HPDE6-E6E7 (cell line): ENCODE measurements at regions not wholly inside any gene's neighbourhood (a gene's known extent, or its start where the extent isn't known, plus 50 kb on each side); places are given as distances from the start of the nearest gene placed in this dataset.
A peak's percentile ranks its signal among the peaks of the same experiment; 100 is the strongest.

Experiments
- DNase-seq: peaks from one replicate; pipeline ENCODE4 v3.0.0; 2011; ENCODE audit warnings: missing footprints; ENCODE audit errors: extremely low spot score

DNA sequence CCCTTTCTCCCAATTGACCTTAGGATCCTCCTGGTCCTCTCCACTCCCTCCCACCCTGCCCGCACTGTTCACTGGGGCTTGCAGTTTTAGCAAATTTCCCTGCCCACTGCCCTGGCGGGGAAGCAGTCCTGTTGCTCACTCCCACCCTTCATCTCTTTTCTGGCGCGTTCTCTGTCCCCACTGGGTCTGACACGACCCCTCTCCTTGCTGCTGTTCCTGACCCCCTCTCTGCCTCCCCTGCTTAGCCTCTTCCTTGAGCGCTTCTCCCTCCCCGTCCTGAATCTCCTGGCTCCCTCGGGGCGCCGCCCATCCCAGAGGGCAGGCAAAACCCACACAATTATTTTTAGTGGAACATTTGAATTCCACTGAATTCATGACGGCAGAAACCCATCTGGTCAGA lies 1796.4 kb downstream of the TP53TG3F start:
- no peak for DNase-seq

DNA sequence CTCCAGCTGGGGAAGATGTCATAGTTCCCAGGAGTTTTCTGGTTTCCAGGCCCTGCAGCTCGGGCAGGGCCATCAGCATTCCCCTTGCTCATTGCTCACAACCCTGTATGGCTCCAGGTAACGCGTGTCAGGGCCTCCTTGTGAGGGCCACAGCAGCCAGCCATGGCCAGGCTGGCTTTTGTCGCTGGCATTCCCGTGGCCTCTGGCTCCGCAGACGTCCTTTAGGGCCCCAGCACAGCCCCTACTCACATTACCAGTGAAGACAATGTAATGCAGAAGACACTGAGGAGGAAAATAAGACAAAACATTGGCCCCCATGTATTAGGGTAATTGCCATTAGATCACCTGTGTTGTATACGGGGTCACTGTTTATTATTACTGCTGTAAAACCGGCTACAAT lies 1799.0 kb downstream of the TP53TG3F start:
- DNase-seq: no peak

DNA sequence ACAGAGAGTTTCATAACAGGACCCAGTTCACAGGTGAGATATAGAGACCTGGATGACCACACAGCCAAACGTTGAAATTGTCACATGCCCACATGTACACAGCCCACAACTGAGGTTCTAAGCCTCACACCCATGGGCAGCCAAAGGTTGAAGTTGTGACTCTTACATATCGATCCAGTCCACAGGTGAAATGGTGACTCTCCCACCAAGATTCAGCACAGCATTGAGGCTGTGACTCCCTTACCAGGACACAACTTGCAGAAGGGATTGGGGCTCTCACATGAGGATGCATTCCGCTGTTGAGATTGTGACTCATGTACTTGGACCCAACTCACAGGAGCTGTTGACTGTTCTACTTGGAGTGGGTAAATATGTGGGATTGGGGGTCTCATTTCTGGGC lies 1836.4 kb downstream of the TP53TG3F start:
- no peak for DNase-seq

DNA sequence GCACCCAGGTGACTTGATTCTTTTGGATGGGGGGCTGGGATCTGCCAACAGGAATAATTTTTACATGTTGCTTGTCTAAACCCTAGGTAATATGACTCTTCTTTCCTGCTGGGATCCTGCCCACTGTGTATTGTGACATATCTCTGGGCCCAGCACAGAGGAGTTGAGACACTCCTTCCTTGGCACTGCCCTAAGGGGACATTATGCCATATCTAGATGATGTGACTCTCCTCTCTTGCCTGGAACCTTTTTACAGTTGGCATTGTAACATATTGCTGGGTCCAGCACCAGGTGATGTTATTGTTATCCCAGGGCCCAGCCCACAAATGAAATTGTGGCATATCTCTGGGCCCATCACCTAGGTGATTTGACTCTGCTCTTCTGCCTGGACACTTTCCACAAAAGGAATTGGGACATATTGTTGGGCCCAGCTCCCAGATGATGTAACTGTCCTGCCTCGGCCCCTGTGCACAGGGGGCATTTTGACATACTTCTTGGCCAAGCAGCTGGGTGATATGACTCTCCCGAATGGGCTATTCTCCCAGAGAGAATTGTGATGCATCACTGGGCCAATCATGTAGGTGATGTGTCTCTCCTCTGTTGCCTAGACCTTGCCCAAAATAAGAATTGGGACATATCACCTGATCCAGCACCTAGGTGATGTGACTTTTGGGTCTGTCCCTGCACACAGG lies 1837.7 kb downstream of the TP53TG3F start:
- DNase-seq: no peak

DNA sequence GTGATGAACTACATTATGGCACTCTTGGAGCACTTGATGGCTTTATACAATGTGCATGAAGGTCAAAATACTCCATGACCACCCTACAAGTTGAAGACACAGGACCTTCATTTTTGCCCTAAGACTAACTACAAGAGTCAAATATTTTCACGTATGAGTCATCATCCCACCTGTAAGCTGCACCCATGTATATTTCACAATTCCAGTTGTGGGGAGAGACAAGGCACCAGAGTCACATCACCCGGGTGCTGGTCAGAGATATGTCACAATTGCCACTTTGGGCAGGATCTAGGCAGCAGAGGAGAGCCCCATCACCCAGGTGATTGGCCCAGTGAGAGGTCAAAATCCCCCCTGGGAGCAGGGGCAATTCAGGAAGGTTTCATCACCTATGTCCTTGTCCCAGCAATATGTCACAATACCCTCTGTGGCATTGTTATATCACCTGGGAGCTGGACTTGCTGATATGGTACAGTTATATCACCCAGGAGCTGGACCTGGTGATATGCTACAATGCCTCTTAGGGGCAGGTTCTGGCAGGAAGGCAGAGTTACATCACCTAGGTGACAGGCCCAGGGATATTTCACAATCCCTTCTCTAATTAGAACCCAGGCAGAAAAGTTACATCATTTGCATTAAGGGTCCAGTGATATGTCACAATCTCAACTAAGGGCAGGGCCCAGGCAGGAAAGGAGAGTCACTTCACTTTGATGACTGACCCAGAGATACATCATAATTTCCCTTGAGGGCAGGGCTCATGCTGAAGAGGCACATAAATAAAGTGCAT lies 1839.2 kb downstream of the TP53TG3F start:
- no peak for DNase-seq

DNA sequence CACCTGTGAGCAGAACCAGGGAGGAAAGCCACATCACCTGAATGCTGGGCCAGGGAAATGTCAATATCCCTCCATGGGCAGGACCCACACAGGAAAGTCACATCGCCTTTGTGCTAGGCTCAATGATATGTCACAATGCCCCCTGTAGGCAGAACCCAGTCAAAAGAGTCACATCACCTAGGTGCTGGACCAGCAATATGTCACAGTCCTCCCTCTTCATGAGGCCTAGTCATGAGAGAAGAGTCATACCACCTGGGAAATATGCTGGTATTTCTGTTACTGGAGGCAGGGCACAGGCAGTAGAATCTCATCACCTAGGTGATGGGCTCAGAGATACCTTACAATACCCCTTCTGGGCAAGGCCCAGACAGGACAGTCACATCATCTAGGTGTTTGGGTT lies 1843.4 kb downstream of the TP53TG3F start:
- DNase-seq: no peak

DNA sequence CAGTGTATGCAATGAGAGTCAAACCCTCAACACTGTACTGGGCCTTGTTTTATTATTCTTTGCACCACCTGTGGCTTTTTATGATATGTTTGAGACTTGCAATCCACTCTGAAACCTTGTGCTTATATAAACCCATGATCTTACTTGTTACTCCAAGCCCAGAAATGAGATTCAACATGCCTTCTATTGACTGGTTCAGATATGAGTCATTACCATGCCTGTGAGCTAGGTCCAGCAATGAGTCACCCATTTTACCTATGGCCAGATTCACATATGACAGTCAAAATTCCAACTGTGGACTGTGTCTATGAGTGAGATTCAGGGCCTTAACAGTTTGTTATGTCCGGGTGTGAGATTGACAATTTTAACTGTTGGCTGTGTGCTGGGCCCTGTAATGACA lies 1846.1 kb downstream of the TP53TG3F start:
- DNase-seq: peak; percentile 69

DNA sequence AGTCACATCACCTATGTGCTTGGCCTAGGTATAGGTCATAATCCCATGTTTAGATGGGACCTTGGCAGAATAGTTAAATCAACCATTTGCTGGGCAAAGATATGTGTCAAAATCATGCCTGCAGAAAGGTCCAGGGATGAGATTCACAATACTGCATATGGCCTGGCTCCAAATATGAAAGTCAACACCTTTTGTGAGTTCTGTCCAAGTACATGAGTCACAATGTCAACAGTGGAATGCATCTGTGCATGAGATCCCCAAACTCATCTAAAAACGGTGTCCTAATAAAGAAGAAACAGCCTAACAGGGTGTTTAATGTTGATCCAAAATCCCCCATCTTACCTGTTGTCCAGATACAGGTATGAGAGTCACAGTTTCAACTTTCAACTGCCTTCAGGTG lies 1847.5 kb downstream of the TP53TG3F start:
- no peak for DNase-seq

DNA sequence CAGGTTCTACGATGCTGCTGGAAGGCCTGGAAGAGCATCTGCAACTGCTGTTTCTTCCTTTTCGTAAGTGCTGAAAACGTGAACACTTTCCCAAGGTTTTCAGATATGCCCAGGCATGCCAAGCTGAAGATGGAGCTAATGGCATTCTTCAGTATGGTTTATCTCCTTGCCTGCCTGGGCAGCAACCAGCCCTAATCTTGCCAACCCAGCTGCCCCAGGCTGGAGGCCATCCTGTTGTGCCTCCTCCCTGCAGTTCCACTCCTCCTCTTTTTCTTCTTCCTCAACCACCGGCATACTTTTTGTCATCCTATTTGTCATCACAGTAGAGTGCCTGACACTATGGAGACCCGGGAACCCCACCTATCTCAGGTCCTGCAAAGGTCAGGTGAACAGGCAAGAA lies 1849.3 kb downstream of the TP53TG3F start:
- no peak for DNase-seq

DNA sequence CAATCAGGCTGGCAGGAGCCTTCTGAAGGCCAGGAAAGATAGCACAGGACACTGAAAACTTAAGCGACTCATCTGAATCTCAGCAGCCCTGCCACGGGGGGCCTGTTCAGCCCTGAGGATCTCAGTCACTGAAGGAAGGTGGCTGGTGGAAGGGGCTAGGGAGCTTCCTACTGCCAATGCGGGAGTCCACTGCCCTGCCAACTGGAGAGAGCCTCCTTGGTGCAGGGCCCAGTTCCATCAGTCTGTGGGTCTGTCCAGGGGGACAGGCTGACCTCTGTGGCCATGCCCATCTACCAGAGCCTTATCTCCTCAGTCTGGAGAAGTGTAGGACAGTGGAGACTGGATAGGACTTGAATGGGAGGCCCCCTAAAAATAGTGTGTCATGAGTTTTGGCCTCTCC lies 1851.6 kb downstream of the TP53TG3F start:
- DNase-seq: no peak

DNA sequence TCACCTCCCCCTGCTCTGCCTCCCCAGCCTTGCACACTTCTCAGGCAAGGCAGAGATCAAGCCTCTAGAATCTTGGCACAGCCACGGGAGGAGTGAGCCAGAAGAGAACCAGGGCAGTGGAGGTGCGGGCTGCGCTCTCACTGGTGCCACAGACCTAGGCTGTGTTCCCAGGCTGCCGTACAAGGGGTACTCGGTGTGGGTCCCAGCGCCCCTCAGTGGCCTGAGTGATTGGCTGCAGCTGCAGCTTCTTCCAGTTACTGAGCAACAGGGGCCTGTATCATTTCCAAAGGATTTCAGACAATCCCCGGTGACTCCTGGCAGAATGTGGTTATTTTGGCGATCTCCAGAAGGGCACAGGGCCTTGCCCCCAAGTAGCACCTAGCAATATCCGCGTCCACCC lies 1852.1 kb downstream of the TP53TG3F start:
- DNase-seq: no peak

DNA sequence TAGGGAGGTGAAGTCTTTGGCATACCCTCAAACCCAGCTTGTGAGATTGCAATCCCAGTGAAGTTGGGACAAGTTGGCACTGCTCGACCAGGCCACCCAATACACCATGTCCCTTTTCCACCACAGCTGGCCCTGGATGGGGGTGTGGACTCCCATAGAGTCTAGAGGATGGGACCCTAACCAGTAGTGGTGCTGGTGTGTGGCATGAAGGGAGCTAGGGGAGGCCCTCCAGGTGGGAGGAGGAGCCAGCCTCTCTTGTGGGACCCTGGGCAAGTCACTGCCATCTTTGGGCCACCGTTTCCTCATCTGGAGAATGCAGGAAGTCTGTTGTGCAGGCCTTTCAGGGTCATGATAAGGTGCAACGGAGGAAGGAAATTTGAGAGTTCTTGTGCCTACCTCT lies 1854.9 kb downstream of the TP53TG3F start:
- DNase-seq: no peak

DNA sequence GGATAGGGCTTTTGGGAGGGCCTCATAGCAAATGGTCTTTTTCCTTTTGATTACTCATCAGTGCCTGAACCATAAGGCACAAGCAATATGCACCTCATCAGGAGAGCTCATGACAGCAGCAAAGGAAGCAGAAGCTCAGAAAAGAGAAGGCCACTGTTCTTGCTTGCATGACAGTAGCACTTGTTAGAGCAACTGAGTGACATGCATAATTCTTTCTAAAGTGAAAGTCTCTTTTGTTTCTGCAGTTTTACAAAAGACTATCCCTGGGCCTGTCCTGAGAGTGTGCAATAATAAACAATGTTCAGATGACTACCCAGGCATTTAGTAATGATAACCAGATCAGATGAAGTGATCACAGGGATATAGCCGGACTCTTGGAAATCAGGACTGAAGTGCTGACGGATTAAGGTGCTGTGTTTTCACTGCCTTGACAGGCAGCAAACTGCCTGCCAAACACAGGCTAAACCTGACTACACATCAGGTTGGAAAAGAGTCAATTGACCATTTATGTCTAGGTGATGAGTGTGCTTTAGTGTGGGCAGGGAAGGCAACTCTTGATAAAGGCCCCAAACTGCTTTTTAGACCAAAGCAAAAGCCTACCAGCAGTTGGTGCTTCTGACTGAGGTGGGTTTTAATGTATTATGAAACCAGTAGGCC lies 1860.3 kb downstream of the TP53TG3F start:
- DNase-seq: no peak

DNA sequence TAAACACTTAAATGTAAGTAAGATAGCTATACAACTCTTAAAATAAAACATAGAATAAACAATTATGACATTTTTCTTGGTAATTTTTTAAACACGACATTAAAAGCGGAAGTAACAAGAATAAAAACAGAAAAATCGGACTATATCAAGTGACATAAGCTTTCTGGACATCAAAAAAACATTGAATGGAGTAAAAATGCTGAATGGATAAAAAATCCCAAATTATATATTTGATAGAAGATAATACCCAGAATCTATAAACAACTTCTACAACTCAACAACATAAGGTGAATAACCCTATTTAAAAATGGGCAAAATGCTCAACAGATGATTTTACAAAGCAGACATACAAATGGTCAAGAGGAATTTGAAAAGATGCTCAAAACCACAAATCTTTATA lies 1866.5 kb downstream of the TP53TG3F start:
- DNase-seq: no peak

DNA sequence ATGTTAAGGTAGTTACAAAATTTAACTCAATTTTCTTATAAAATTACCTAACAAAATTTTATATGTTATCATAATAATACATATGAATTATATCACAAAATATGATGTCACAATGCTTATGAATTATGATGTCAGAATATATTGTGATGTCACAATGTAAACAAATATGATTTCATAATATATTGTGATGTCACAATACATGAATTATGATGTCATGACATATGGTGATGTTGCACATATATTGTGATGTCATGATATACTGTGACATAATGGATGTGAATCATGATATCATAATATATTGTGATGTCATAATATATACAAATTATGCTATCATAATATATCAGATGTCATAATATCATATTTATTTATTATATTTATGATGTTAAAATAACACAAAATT lies 1879.9 kb downstream of the TP53TG3F start:
- no peak for DNase-seq

DNA sequence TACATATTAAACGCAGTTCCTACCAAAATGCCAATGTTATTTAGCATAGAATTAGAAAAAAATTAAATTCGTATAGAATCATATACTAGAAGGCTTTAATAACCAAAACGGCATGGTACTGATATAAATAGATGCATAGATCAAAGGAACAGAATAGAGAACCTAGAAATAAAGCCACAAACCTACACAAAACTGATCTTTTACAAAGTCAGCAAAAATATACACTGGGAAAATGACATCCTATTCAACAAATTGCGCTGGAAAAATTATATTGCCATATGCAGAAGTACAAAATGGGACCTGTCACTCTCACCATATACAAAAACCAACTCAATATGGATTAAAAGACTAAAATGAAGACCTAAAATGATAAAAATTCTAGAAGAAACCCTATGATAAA lies 1882.6 kb downstream of the TP53TG3F start:
- DNase-seq: no peak

DNA sequence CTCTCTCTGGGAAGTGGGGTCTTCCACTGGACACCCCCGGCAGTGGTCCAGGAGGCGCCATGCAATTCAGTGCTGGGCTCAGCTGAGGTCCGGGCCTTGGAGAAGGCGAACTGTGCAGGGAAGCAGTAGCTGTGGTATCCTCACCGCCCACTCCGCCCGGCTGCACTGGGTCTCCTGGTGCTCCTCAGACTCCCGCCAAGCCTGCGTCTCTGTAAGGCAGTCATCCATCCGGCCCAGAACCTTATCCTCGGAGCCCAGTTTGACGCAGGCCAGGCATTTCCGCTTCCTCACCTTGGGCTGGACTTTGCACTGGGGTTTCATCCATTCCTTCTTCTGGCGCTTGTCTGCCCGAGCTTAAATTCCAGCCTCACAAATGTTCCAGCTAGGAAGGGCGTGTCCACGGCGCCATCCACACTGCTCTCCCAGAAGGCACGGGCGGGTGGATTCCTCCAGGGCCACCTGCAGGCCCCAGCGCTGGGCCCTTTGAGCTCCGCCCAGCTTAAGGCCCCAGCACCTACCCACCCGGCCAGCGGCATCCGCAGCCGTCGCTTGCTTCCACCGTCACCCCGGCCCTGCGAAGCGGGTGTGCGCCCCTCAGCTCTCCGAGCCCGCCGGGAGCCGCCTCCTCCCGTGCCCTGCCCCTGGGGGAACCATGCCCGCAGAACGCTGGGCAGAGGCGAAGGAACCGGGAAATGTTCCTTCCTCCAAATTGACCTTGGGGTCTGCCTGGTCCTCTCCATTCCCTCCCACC lies 1884.8 kb downstream of the TP53TG3F start:
- no peak for DNase-seq

DNA sequence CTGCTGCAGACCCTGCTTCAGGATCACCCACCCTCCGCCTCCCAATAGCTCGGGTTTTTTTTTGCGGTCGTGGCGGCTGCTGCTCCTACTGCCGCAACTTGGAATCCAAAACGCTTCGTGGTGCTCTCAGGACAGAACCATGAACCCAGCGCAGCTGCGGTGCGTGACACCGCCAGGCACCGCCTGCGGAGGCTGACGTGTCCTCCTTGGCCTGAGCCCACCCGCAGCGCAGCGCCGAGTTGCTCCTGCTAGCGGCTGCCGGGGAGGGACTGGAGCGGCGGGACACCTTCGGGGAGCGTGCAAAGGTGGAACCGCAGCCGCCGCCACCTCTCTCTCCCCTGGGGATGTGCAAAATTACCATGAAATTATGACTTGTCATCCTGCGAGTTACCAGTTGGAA lies 1893.0 kb downstream of the TP53TG3F start:
- no peak for DNase-seq

DNA sequence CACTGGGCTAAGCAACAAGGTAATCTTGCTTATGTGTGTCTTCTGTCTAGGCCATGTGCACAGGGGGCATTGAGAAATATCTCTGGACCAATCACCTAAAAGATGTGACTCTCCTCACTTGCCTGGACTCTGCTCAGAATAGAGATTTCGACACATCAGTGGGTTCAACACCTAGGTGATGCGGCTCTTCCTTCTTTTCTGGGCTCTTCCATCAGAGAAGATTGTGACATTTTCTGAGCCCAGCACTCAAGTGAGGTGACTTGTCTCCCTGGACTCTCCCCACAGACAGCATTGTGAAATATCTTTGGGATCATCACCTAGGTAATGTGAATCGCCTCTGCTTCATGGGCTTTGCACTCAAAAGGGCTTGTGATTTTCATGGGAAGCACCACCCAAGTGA lies 1904.1 kb downstream of the TP53TG3F start:
- DNase-seq: no peak

DNA sequence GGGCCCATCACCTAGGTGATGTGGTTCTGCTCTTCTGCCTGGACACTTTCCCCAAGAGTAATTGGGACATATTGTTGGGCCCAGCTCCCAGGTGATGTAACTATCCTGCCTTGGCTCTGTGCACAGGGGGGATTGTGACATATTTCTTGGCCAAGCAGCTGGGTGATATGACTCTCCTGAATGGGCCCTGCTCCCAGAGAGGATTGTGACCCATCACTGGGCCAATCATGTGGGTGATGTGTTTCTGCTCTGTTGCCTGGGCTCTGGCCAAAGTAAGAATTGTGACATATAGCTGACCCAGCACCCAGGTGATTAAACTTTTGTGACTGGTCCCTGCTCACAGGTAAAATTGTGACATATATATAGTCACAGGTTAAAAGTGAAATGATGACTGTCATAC lies 1904.9 kb downstream of the TP53TG3F start:
- DNase-seq: no peak

DNA sequence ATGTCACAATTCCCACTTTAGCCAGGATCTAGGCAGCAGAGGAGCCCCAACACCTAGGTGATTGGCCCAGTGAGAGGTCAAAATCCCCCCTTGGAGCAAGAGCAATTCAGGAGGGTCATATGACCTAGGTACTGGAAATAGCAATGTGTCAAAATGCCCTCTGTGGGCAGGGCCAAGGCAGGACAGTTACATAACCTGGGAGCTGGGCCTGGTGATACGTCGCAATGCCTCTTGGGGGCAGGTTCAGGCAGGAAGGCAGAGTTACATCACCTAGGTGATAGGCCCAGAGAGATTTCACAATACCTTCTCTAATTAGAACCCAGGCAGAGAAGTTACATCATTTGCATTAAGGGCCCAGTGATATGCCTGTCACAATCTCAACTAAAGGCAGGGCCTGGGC lies 1906.3 kb downstream of the TP53TG3F start:
- no peak for DNase-seq

DNA sequence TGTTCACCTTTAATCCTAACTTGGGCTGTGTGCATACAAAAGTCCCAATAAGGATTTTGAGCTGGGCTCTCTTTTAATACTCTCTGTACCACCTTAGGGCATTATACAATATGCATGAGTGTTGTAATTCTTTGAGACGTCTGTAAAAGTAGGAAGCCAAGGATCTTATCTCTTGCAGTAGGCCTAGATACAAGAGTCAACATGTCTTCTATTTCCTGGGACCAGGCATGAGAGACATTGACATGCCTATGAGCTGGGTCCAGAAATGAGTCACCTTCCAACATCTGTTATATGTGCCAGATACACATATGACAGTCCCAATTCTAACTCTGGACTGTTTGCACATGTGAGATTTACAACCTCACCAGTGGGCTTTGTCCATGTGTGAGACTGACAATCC lies 1911.2 kb downstream of the TP53TG3F start:
- DNase-seq: no peak
